ENCODE measurements at regions not wholly inside any gene's neighbourhood (a gene's known extent, or its start where the extent isn't known, plus 50 kb on each side); places are given as distances from the start of the nearest gene placed in this dataset.

GRCh38 chr1:58405660-58406059 lies 140.9 kb downstream of the OMA1 start:
- H3K4me1 ChIP-seq (ENCODE audit: insufficient read depth) = peaks cover 29% of the 10 kb centered on the region
- H3K9me3 ChIP-seq (ENCODE audit: low read depth) = no peaks in the 10 kb centered on the region
- no peaks in the 10 kb centered on the region for H3K9me2 ChIP-seq (ENCODE audit: insufficient read depth)
- no peaks in the 10 kb centered on the region for H4K20me1 ChIP-seq (ENCODE audit: insufficient read depth)
- H3K79me2 ChIP-seq (ENCODE audit: insufficient read depth) = no peaks in the 10 kb centered on the region
- no peak overlapping the region for H3K4me2 ChIP-seq (ENCODE audit: unreplicated experiment)
- H2AFZ ChIP-seq = no peak overlapping the region
- no peak overlapping the region for H3K9ac ChIP-seq
- H3K36me3 ChIP-seq (ENCODE audit: low read depth) = no peaks in the 10 kb centered on the region
- no peak overlapping the region for H3K4me3 ChIP-seq
- WGBS, 2 experiments (ENCODE audit: low coverage in 1 of 2, low lambda C conversion rate in 2 of 2, missing lambda C conversion rate in 2 of 2) = 94 to 99% methylated on average over 4 of the region's 4 CpGs
- no peaks in the 10 kb centered on the region for H3K27me3 ChIP-seq (replicated peaks; ENCODE audit: insufficient read depth)
- no peak overlapping the region for H3K27ac ChIP-seq
- no peak for DNase-seq
- H3F3A ChIP-seq (ENCODE audit: insufficient read depth) = peaks cover 15% of the 10 kb centered on the region; the same call in 1 of the 2 replicates
- in situ Hi-C loops (cut with MboI) = no loop called here
- no peak for TF ChIP-seq EZH2 (IDR thresholded peaks at IDR 0.05; ENCODE audit: insufficient read depth, poor library complexity, severe bottlenecking)
- TF ChIP-seq EZH2phosphoT487 (IDR thresholded peaks at IDR 0.05; ENCODE audit: insufficient read depth, low read depth) = no peak

- 7 to 36% methylated on average over 1 of the region's 1 CpG for WGBS, 2 experiments (ENCODE audit: low coverage in 1 of 2, low lambda C conversion rate in 2 of 2, missing lambda C conversion rate in 2 of 2)
- H3K27me3 ChIP-seq (replicated peaks; ENCODE audit: insufficient read depth) = no peaks in the 10 kb centered on the region
- H3F3A ChIP-seq (ENCODE audit: insufficient read depth) = peaks cover 15% of the 10 kb centered on the region; the same call in 1 of the 2 replicates
- H4K20me1 ChIP-seq (ENCODE audit: insufficient read depth) = no peaks in the 10 kb centered on the region
- no peak for DNase-seq
- in situ Hi-C loops (cut with MboI) = no loop called here
- H3K36me3 ChIP-seq (ENCODE audit: low read depth) = no peaks in the 10 kb centered on the region
- H3K79me2 ChIP-seq (ENCODE audit: insufficient read depth) = no peaks in the 10 kb centered on the region
- no peak overlapping the region for H3K9ac ChIP-seq
- peaks cover 16% of the 10 kb centered on the region for H3K4me1 ChIP-seq (ENCODE audit: insufficient read depth)
- no peak overlapping the region for H3K4me2 ChIP-seq (ENCODE audit: unreplicated experiment)
- no peaks in the 10 kb centered on the region for H3K9me2 ChIP-seq (ENCODE audit: insufficient read depth)
- H3K27ac ChIP-seq = no peak overlapping the region
- TF ChIP-seq EZH2phosphoT487 (IDR thresholded peaks at IDR 0.05; ENCODE audit: insufficient read depth, low read depth) = no peak
- no peak for TF ChIP-seq EZH2 (IDR thresholded peaks at IDR 0.05; ENCODE audit: insufficient read depth, poor library complexity, severe bottlenecking)
- H3K4me3 ChIP-seq = no peak overlapping the region
- no peaks in the 10 kb centered on the region for H3K9me3 ChIP-seq (ENCODE audit: low read depth)
- no peak overlapping the region for H2AFZ ChIP-seq
Observed at GRCh38 chr1:58403894-58404293, 142.6 kb downstream of the OMA1 start.

- H3K36me3 ChIP-seq (ENCODE audit: low read depth) = no peaks in the 10 kb centered on the region
- 2 to 3% methylated on average over 6 of the region's 6 CpGs for WGBS, 2 experiments (ENCODE audit: low coverage in 1 of 2, low lambda C conversion rate in 2 of 2, missing lambda C conversion rate in 2 of 2)
- H3K4me2 ChIP-seq (ENCODE audit: unreplicated experiment) = peak overlapping the region; percentile 58
- peak; percentile 49 for DNase-seq
- peak overlapping the region; percentile 12; the same call in 1 of the 2 replicates for H3K9ac ChIP-seq
- in situ Hi-C loops (cut with MboI) = no loop called here
- H3K9me2 ChIP-seq (ENCODE audit: insufficient read depth) = no peaks in the 10 kb centered on the region
- H3K4me3 ChIP-seq = peak overlapping the region; percentile 55
- peak overlapping the region; percentile 59 for H2AFZ ChIP-seq
- no peaks in the 10 kb centered on the region for H3K79me2 ChIP-seq (ENCODE audit: insufficient read depth)
- peaks cover 29% of the 10 kb centered on the region for H3K4me1 ChIP-seq (ENCODE audit: insufficient read depth)
- no peaks in the 10 kb centered on the region for H4K20me1 ChIP-seq (ENCODE audit: insufficient read depth)
- H3K27me3 ChIP-seq (replicated peaks; ENCODE audit: insufficient read depth) = no peaks in the 10 kb centered on the region
- H3K9me3 ChIP-seq (ENCODE audit: low read depth) = no peaks in the 10 kb centered on the region
- peak overlapping the region; percentile 13; the same call in 1 of the 2 replicates for H3K27ac ChIP-seq
- peaks cover 24% of the 10 kb centered on the region for H3F3A ChIP-seq (ENCODE audit: insufficient read depth)
- TF ChIP-seq EZH2phosphoT487 (IDR thresholded peaks at IDR 0.05; ENCODE audit: insufficient read depth, low read depth) = no peak
- no peak for TF ChIP-seq EZH2 (IDR thresholded peaks at IDR 0.05; ENCODE audit: insufficient read depth, poor library complexity, severe bottlenecking)
Observed at GRCh38 chr1:58402444-58402843, 144.1 kb downstream of the OMA1 start.

GRCh38 chr1:58401991-58402390 lies 144.5 kb downstream of the OMA1 start:
- peak overlapping the region; percentile 55 for H3K4me3 ChIP-seq
- peak overlapping the region; percentile 58 for H3K4me2 ChIP-seq (ENCODE audit: unreplicated experiment)
- H3F3A ChIP-seq (ENCODE audit: insufficient read depth) = peaks cover 28% of the 10 kb centered on the region
- in situ Hi-C loops (cut with MboI) = no loop called here
- H3K27me3 ChIP-seq (replicated peaks; ENCODE audit: insufficient read depth) = no peaks in the 10 kb centered on the region
- peak; percentile 37 for DNase-seq
- WGBS, 2 experiments (ENCODE audit: low coverage in 1 of 2, low lambda C conversion rate in 2 of 2, missing lambda C conversion rate in 2 of 2) = 18 to 26% methylated on average over 6 of the region's 6 CpGs
- no peaks in the 10 kb centered on the region for H4K20me1 ChIP-seq (ENCODE audit: insufficient read depth)
- peak overlapping the region; percentile 13; the same call in 1 of the 2 replicates for H3K27ac ChIP-seq
- no peaks in the 10 kb centered on the region for H3K9me2 ChIP-seq (ENCODE audit: insufficient read depth)
- no peak for TF ChIP-seq EZH2phosphoT487 (IDR thresholded peaks at IDR 0.05; ENCODE audit: insufficient read depth, low read depth)
- no peak for TF ChIP-seq EZH2 (IDR thresholded peaks at IDR 0.05; ENCODE audit: insufficient read depth, poor library complexity, severe bottlenecking)
- H3K9ac ChIP-seq = peak overlapping the region; percentile 12; the same call in 1 of the 2 replicates
- peak overlapping the region; percentile 59 for H2AFZ ChIP-seq
- no peaks in the 10 kb centered on the region for H3K79me2 ChIP-seq (ENCODE audit: insufficient read depth)
- H3K36me3 ChIP-seq (ENCODE audit: low read depth) = no peaks in the 10 kb centered on the region
- H3K4me1 ChIP-seq (ENCODE audit: insufficient read depth) = peaks cover 33% of the 10 kb centered on the region
- no peaks in the 10 kb centered on the region for H3K9me3 ChIP-seq (ENCODE audit: low read depth)

- H3K4me3 ChIP-seq = no peak overlapping the region
- H3K9me2 ChIP-seq (ENCODE audit: insufficient read depth) = no peaks in the 10 kb centered on the region
- no peaks in the 10 kb centered on the region for H3K79me2 ChIP-seq (ENCODE audit: insufficient read depth)
- H2AFZ ChIP-seq = no peak overlapping the region
- H4K20me1 ChIP-seq (ENCODE audit: insufficient read depth) = no peaks in the 10 kb centered on the region
- H3F3A ChIP-seq (ENCODE audit: insufficient read depth) = peaks cover 38% of the 10 kb centered on the region
- no peaks in the 10 kb centered on the region for H3K27me3 ChIP-seq (replicated peaks; ENCODE audit: insufficient read depth)
- H3K4me1 ChIP-seq (ENCODE audit: insufficient read depth) = peaks cover 59% of the 10 kb centered on the region
- H3K36me3 ChIP-seq (ENCODE audit: low read depth) = no peaks in the 10 kb centered on the region
- WGBS, 2 experiments (ENCODE audit: low coverage in 1 of 2, low lambda C conversion rate in 2 of 2, missing lambda C conversion rate in 2 of 2) = 94 to 99% methylated on average over 3 of the region's 3 CpGs
- no peak for DNase-seq
- H3K4me2 ChIP-seq (ENCODE audit: unreplicated experiment) = no peak overlapping the region
- no peaks in the 10 kb centered on the region for H3K9me3 ChIP-seq (ENCODE audit: low read depth)
- no peak for TF ChIP-seq EZH2 (IDR thresholded peaks at IDR 0.05; ENCODE audit: insufficient read depth, poor library complexity, severe bottlenecking)
- no peak for TF ChIP-seq EZH2phosphoT487 (IDR thresholded peaks at IDR 0.05; ENCODE audit: insufficient read depth, low read depth)
- no peak overlapping the region for H3K27ac ChIP-seq
- in situ Hi-C loops (cut with MboI) = no loop called here
- H3K9ac ChIP-seq = no peak overlapping the region
Observed at GRCh38 chr1:58399176-58399575, 147.3 kb downstream of the OMA1 start.
